ENCODE measurements at regions not wholly inside any gene's neighbourhood (a gene's known extent, or its start where the extent isn't known, plus 50 kb on each side); places are given as distances from the start of the nearest gene placed in this dataset.

DNA sequence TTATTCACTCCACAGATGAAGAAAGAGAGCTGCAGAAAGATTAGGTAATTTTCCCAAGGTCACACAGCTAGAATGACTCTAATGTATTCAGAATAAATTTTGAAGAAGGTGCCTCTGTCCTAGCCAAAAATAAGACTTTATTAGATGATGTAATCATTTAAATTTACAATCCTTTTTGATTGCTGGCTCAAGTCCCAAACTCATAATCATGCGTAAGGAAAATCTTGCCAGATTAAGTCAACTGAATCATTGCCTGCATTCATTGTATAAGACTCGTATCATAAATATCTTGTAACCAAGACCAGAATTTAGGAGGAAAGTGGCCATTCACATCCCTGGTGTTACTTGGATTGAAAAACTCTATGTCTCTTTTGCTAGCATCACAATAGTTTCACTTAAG lies 53.1 kb upstream of the STK39 start:
- peaks cover 0 to under 1% (median 0%) of the 10 kb centered on the region in 3 donors for H3K9me3 ChIP-seq (ENCODE audit: control insufficient read depth in 2 of 3, insufficient read depth in 1 of 3, low read length in 3 of 3)
- H3K27me3 ChIP-seq (ENCODE audit: control insufficient read depth, insufficient read depth, low read length), result no peaks in the 10 kb centered on the region
- no peak overlapping the region for H3K4me3 ChIP-seq (ENCODE audit: low read length in 3 of 3)
- FAIRE-seq (no peak), DNase-seq (no peak)
- H3K27ac ChIP-seq (ENCODE audit: low read depth in 2 of 2, low read length in 2 of 2), result no peak overlapping the region
- intact Hi-C loops (cut with DNase I), result no loop called here
- no peak overlapping the region for H3K9ac ChIP-seq (ENCODE audit: low read length in 3 of 3)
- H3K4me1 ChIP-seq (ENCODE audit: control insufficient read depth in 2 of 3, insufficient read depth in 2 of 3, low read depth in 1 of 3, low read length in 3 of 3), result no peaks in the 10 kb centered on the region
- no peaks in the 10 kb centered on the region for H3K36me3 ChIP-seq (ENCODE audit: control insufficient read depth in 2 of 3, insufficient read depth in 3 of 3, low read length in 3 of 3)
- TF ChIP-seq, protein P1, sequence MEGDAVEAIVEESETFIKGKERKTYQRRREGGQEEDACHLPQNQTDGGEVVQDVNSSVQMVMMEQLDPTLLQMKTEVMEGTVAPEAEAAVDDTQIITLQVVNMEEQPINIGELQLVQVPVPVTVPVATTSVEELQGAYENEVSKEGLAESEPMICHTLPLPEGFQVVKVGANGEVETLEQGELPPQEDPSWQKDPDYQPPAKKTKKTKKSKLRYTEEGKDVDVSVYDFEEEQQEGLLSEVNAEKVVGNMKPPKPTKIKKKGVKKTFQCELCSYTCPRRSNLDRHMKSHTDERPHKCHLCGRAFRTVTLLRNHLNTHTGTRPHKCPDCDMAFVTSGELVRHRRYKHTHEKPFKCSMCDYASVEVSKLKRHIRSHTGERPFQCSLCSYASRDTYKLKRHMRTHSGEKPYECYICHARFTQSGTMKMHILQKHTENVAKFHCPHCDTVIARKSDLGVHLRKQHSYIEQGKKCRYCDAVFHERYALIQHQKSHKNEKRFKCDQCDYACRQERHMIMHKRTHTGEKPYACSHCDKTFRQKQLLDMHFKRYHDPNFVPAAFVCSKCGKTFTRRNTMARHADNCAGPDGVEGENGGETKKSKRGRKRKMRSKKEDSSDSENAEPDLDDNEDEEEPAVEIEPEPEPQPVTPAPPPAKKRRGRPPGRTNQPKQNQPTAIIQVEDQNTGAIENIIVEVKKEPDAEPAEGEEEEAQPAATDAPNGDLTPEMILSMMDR (IDR thresholded peaks at IDR 0.05; ENCODE audit: borderline replicate concordance, extremely low read depth, insufficient read depth), result no peak

DNA sequence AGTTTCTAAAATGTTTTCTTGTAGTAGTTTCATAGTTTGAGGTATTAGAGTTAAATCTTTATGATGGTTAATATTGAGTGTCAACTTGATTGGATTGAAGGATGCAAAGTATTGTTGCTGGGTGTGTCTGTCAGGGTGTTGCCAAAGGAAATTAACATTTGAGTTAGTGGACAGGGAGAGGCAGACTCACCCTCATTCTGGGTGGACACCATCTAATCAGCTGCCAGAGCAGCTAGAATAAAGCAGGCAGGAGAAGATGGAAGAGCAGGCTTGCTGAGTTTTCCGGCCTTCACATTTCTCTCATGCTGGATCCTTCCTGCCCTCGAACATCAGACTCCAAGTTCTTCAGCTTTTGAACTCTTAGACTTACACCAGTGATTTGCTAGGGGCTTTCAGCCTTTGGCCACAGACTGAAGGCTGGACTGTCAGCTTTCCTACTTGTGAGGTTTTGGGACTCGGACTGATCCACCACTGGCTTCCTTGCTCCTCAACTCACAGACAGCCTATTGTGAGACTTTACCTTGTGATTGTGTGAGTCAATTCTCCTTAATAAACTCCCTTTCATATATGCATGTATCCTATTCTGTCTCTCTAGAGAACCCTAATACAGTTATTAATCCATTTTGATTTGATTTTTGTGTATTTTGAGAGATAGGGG lies 56.8 kb upstream of the STK39 start:
- Histone ChIP-seq H3K4me3 (ENCODE audit: low read length in 3 of 3) (no peak overlapping the region), H3K9ac (ENCODE audit: low read length in 3 of 3) (no peak overlapping the region), H3K36me3 (ENCODE audit: control insufficient read depth in 2 of 3, insufficient read depth in 3 of 3, low read length in 3 of 3) (no peaks in the 10 kb centered on the region), H3K9me3 (ENCODE audit: control insufficient read depth in 2 of 3, insufficient read depth in 1 of 3, low read length in 3 of 3) (peaks cover 0 to 6% (median 3%) of the 10 kb centered on the region in 3 donors), H3K27me3 (ENCODE audit: control insufficient read depth, insufficient read depth, low read length) (no peaks in the 10 kb centered on the region), H3K27ac (ENCODE audit: low read depth in 2 of 2, low read length in 2 of 2) (no peak overlapping the region), H3K4me1 (ENCODE audit: control insufficient read depth in 2 of 3, insufficient read depth in 2 of 3, low read depth in 1 of 3, low read length in 3 of 3) (no peaks in the 10 kb centered on the region)
- FAIRE-seq, result no peak
- intact Hi-C loops (cut with DNase I), result no loop called here
- DNase-seq, result no peak
- TF ChIP-seq, protein P1 (IDR thresholded peaks at IDR 0.05; ENCODE audit: borderline replicate concordance, extremely low read depth, insufficient read depth), result no peak

DNA sequence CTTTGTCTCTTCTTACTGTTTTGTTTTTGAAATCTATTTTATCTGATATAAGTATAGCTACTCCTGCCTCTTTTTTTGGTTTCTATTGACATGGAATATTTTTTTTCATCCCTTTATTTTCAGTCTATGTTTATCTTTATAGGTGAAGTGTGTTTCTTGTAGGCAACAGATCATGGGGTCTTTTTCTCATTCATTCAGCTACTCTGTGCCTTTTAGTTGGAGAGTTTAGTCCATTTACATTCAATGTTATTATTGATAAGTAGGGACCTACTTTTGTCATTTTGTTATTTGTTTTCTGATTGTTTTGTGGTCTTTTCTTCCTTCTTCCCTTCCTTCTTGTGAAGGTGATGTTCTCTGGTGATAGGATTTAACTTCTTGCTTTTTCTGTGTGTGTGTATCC lies 60.0 kb upstream of the STK39 start:
- intact Hi-C loops (cut with DNase I), result no loop called here
- no peaks in the 10 kb centered on the region for H3K4me1 ChIP-seq (ENCODE audit: control insufficient read depth in 2 of 3, insufficient read depth in 2 of 3, low read depth in 1 of 3, low read length in 3 of 3)
- H3K9me3 ChIP-seq (ENCODE audit: control insufficient read depth in 2 of 3, insufficient read depth in 1 of 3, low read length in 3 of 3), result peaks cover 0 to 6% (median 3%) of the 10 kb centered on the region in 3 donors
- no peak for FAIRE-seq
- TF ChIP-seq, protein P1 (IDR thresholded peaks at IDR 0.05; ENCODE audit: borderline replicate concordance, extremely low read depth, insufficient read depth), result no peak
- H3K4me3 ChIP-seq (ENCODE audit: low read length in 3 of 3), result no peak overlapping the region
- DNase-seq, result no peak
- H3K36me3 ChIP-seq (ENCODE audit: control insufficient read depth in 2 of 3, insufficient read depth in 3 of 3, low read length in 3 of 3), result no peaks in the 10 kb centered on the region
- H3K9ac ChIP-seq (ENCODE audit: low read length in 3 of 3), result no peak overlapping the region
- no peaks in the 10 kb centered on the region for H3K27me3 ChIP-seq (ENCODE audit: control insufficient read depth, insufficient read depth, low read length)
- H3K27ac ChIP-seq (ENCODE audit: low read depth in 2 of 2, low read length in 2 of 2), result no peak overlapping the region

DNA sequence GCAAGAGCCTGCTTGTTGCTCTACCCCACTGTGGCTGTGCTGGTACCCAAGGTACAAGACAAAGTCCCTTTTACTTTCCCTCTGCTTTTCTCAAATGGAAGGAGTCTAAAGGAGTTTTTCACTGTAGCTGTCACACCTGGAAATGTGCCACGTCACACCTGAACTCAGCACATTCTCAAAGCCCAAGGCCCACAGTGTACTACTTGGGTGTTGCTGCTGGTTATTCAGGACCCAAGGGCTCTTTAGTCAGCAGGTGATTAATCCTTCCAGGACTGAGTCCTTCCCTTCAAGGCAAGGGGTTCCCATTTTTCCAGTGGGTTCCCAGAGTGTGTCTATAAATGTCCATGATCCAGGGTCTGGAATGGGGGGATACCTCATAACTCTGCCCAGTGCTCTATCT lies 63.2 kb upstream of the STK39 start:
- Histone ChIP-seq H3K4me1 (ENCODE audit: control insufficient read depth in 2 of 3, insufficient read depth in 2 of 3, low read depth in 1 of 3, low read length in 3 of 3) (no peaks in the 10 kb centered on the region), H3K9me3 (ENCODE audit: control insufficient read depth in 2 of 3, insufficient read depth in 1 of 3, low read length in 3 of 3) (peaks cover 0 to 5% (median 3%) of the 10 kb centered on the region in 3 donors), H3K9ac (ENCODE audit: low read length in 3 of 3) (no peak overlapping the region), H3K27ac (ENCODE audit: low read depth in 2 of 2, low read length in 2 of 2) (no peak overlapping the region), H3K36me3 (ENCODE audit: control insufficient read depth in 2 of 3, insufficient read depth in 3 of 3, low read length in 3 of 3) (no peaks in the 10 kb centered on the region), H3K27me3 (ENCODE audit: control insufficient read depth, insufficient read depth, low read length) (no peaks in the 10 kb centered on the region), H3K4me3 (ENCODE audit: low read length in 3 of 3) (no peak overlapping the region)
- DNase-seq, result no peak
- TF ChIP-seq, protein P1 (IDR thresholded peaks at IDR 0.05; ENCODE audit: borderline replicate concordance, extremely low read depth, insufficient read depth), result no peak
- intact Hi-C loops (cut with DNase I), result no loop called here
- no peak for FAIRE-seq
